ENCODE measurements at regions not wholly inside any gene's neighbourhood (a gene's known extent, or its start where the extent isn't known, plus 50 kb on each side); places are given as distances from the start of the nearest gene placed in this dataset.

GRCh38 chr3:94544131-94544789, 481.4 kb downstream of the NSUN3 start (continued):
- TF ChIP-seq SUZ12 (IDR thresholded peaks at IDR 0.05; ENCODE audit: low read length) (no peak), SP2 (IDR thresholded peaks at IDR 0.05; ENCODE audit: low read length) (no peak), SRF (IDR thresholded peaks at IDR 0.05; ENCODE audit: low read depth, low read length) (no peak), KDM4A (IDR thresholded peaks at IDR 0.05; ENCODE audit: low read depth, low read length, severe bottlenecking) (no peak), TAF1 (IDR thresholded peaks at IDR 0.05; ENCODE audit: low read depth, low read length) (no peak), CTBP2 (IDR thresholded peaks at IDR 0.05; ENCODE audit: borderline replicate concordance, insufficient read depth, insufficient read length, low read length) (no peak)

Data from H1 (cell line).